GM12878 (cell line): ENCODE measurements at regions not wholly inside any gene's neighbourhood (a gene's known extent, or its start where the extent isn't known, plus 50 kb on each side); places are given as distances from the start of the nearest gene placed in this dataset.
"Not testable (repeated sequence)": the region's sequence is repeated elsewhere in the genome, so short reads cannot be mapped to it uniquely, and the experiment has no call there.

ENCODE experiments used
- ATAC-seq: fragments of 200-7000 bp; cut with Tn5 transposase; 3 replicates; pipeline ENCODE4 v1.9.1; 2020; ENCODE audit warnings: mild to moderate bottlenecking, moderate library complexity
- BruUV-seq: library from RNA; stranded (reverse); fragments of 400-500 nt; replicated peaks from 2 replicates; lab custom pipeline; 2021; lab: Mats Ljungman, UMichigan
- CTCF ChIA-PET: fragments of 300-600 bp; sonication (Branson Sonifier 250); formaldehyde crosslinking; extraction: SDS; loops from one replicate; lab custom pipeline; 2021; ENCODE audit warnings: inconsistent platforms; lab: Yijun Ruan, JAX
- POLR2A ChIA-PET: fragments of 350-600 bp; formaldehyde crosslinking; extraction: SDS; loops from one replicate; lab custom pipeline; 2021; ENCODE audit warnings: inconsistent platforms; lab: Charles Lee
- RAD21 ChIA-PET: fragments of 300-600 bp; sonication (Branson Sonifier 250); formaldehyde crosslinking; loops from one replicate; lab custom pipeline; 2023; ENCODE audit warnings: antibody characterized with exemption; ENCODE audit not compliant: unreplicated experiment; lab: Charles Lee
- SMC1A ChIA-PET: fragments of 300-600 bp; sonication (Branson Sonifier 250); formaldehyde crosslinking; loops from one replicate; lab custom pipeline; 2023; ENCODE audit not compliant: unreplicated experiment, uncharacterized antibody; lab: Charles Lee
- DNase-seq: peaks from one replicate; pipeline ENCODE4 v3.0.0-alpha.2; 2011; ENCODE audit warnings: low read depth, low spot score
- FAIRE-seq: peaks from 3 replicates; lab custom pipeline; 2011; peaks lifted over from hg19 to GRCh38; lab: Jason Lieb, UNC
- H2AFZ ChIP-seq: 2 replicates; pipeline ENCODE4 v1.6.0; 2011; ENCODE audit warnings: low read depth, low read length, control low read depth; ENCODE audit not compliant: control insufficient read depth
- H3K27ac ChIP-seq: 2 replicates; pipeline ENCODE4 v1.5.1; 2011; ENCODE audit warnings: control low read depth; ENCODE audit not compliant: control insufficient read depth, insufficient read depth
- H3K27me3 ChIP-seq, 2 experiments: replicated peaks in 1 of 2; 2 replicates each; pipeline versions ENCODE4 v1.6.0 to v1.6.1; 2011; ENCODE audit warnings: low read length in 1 of 2; ENCODE audit not compliant: control insufficient read depth in 2 of 2, insufficient read depth in 2 of 2
- H3K36me3 ChIP-seq, 2 experiments: 2 replicates each; pipeline ENCODE4 v1.5.1; 2011; ENCODE audit warnings: low read length in 1 of 2; ENCODE audit not compliant: control insufficient read depth in 2 of 2, insufficient read depth in 2 of 2
- H3K4me1 ChIP-seq: 2 replicates; pipeline ENCODE4 v1.6.1; 2011; ENCODE audit warnings: mild to moderate bottlenecking, low read length, moderate library complexity, mixed read lengths; ENCODE audit not compliant: control insufficient read depth, insufficient read depth
- H3K4me2 ChIP-seq: 2 replicates; pipeline ENCODE4 v1.6.0; 2011; ENCODE audit warnings: control low read depth; ENCODE audit not compliant: control insufficient read depth, insufficient read depth
- H3K4me3 ChIP-seq: fragments of 200-600 bp; sonication (generic); 2 replicates; pipeline ENCODE4 v1.5.1; 2016
- H3K79me2 ChIP-seq: 2 replicates; pipeline ENCODE4 v1.6.0; 2011; ENCODE audit warnings: low read length; ENCODE audit not compliant: control insufficient read depth, insufficient read depth
- H3K9ac ChIP-seq: 2 replicates; pipeline ENCODE4 v1.8.0; 2011; ENCODE audit warnings: low read length, control low read depth, mixed read lengths; ENCODE audit not compliant: control insufficient read depth, insufficient read depth
- H3K9me3 ChIP-seq: replicated peaks from 3 replicates; pipeline ENCODE4 v1.5.1; 2011; ENCODE audit warnings: mild to moderate bottlenecking, low read length; ENCODE audit not compliant: control insufficient read depth, insufficient read depth
- H4K20me1 ChIP-seq: 2 replicates; pipeline ENCODE4 v1.6.0; 2011; ENCODE audit not compliant: control insufficient read depth, insufficient read depth
- BCL11A ChIP-seq: IDR thresholded peaks from 2 replicates; pipeline ENCODE4 v1.6.1; 2011; ENCODE audit warnings: low read depth, low read length
- BCLAF1 ChIP-seq: fragments of 450-650 bp; IDR thresholded peaks from 2 replicates; pipeline ENCODE4 v1.6.1; 2017; ENCODE audit warnings: antibody characterized with exemption, mild to moderate bottlenecking, moderate library complexity
- CBFB ChIP-seq: IDR thresholded peaks from 2 replicates; pipeline ENCODE4 v1.6.1; 2016; ENCODE audit warnings: antibody characterized with exemption, low read depth
- GABPA ChIP-seq: IDR thresholded peaks from 2 replicates; pipeline ENCODE4 v1.6.1; 2014; ENCODE audit warnings: antibody characterized with exemption, low read depth, mild to moderate bottlenecking, inconsistent platforms
- IKZF1 ChIP-seq: fragments of 450-650 bp; conservative IDR thresholded peaks from 2 replicates; pipeline ENCODE4 v1.6.1; 2017; ENCODE audit warnings: antibody characterized with exemption, mild to moderate bottlenecking
- MYB ChIP-seq: fragments of 150-350 bp; IDR thresholded peaks from 2 replicates; pipeline ENCODE4 v1.6.1; 2014; ENCODE audit warnings: mild to moderate bottlenecking, low read depth, low read length, borderline replicate concordance
- POLR2AphosphoS2 ChIP-seq: IDR thresholded peaks from 2 replicates; pipeline ENCODE4 v1.6.1; 2011; ENCODE audit warnings: low read depth, mild to moderate bottlenecking, low read length, improper control_type of control experiment, moderate library complexity
- STAT3 ChIP-seq: IDR thresholded peaks from 2 replicates; pipeline ENCODE4 v1.6.1; 2011; ENCODE audit warnings: low read depth, low read length, improper control_type of control experiment
- TCF7 ChIP-seq: IDR thresholded peaks from 2 replicates; pipeline ENCODE4 v1.6.1; 2014; ENCODE audit warnings: antibody characterized with exemption, borderline replicate concordance
- USF2 ChIP-seq: IDR thresholded peaks from 2 replicates; pipeline ENCODE4 v1.6.1; 2011; ENCODE audit warnings: low read depth, low read length, improper control_type of control experiment, borderline replicate concordance
- WRNIP1 ChIP-seq: IDR thresholded peaks from 2 replicates; pipeline ENCODE4 v1.6.1; 2011; ENCODE audit warnings: low read depth, low read length, improper control_type of control experiment, borderline replicate concordance
- ZBED1 ChIP-seq: IDR thresholded peaks from 2 replicates; pipeline ENCODE4 v1.6.1; 2016; ENCODE audit warnings: borderline replicate concordance
- ZNF217 ChIP-seq: fragments of 450-650 bp; IDR thresholded peaks from 2 replicates; pipeline ENCODE4 v1.6.1; 2017; ENCODE audit warnings: antibody characterized with exemption, mild to moderate bottlenecking
- WGBS: methylation state at CpG from one replicate; pipeline ENCODE4 v1.1.6; 2016; ENCODE audit warnings: low lambda C conversion rate; ENCODE audit not compliant: insufficient replicate concordance, insufficient coverage; ENCODE audit errors: missing lambda C conversion rate; 5-methylcytosine and 5-hydroxymethylcytosine counted together
- in situ Hi-C: fragments of 300-500 bp; cut with MboI; formaldehyde crosslinking; loops from 9 replicates; pipeline ENCODE4 v1.14.3; 2018; ENCODE audit warnings: mixed read lengths
- intact Hi-C: fragments of 100-400 bp; cut with micrococcal nuclease; formaldehyde crosslinking; loops from one replicate; pipeline ENCODE4 v1.14.2; 2022; ENCODE audit not compliant: unreplicated experiment

- ATAC-seq, H3K4me2 ChIP-seq, BruUV-seq, H3K27me3 ChIP-seq, in situ Hi-C loops, FAIRE-seq, H3K79me2 ChIP-seq, POLR2A ChIA-PET, H3K4me3 ChIP-seq, H3K36me3 ChIP-seq, H2AFZ ChIP-seq, H3K9ac ChIP-seq, RAD21 ChIA-PET, intact Hi-C loops, DNase-seq, H4K20me1 ChIP-seq, H3K27ac ChIP-seq, H3K9me3 ChIP-seq, SMC1A ChIA-PET, H3K4me1 ChIP-seq: not testable (repeated sequence)
- CTCF ChIA-PET, result interaction anchor here (0.5 kb wide), 1 partner anchor 14 kb away, joined by 3 read pairs; no protein-coding TSS in a partner anchor
- WGBS, result 47% methylated on average over 3 of the region's 3 CpGs
Measured at GRCh38 chr20:40889266-40889665, 139.4 kb upstream of the TOP1 start.

GRCh38 chr20:40890181-40890580 lies 138.4 kb upstream of the TOP1 start:
- ChIA-PET POLR2A (no interaction called here), SMC1A (no interaction called here), CTCF (no interaction called here), RAD21 (no interaction called here)
- Histone ChIP-seq H3K4me3 (no peak overlapping the region), H2AFZ (no peak overlapping the region), H3K36me3 (no peaks in the 10 kb centered on the region; a peak in 1 of 4 replicates), H3K27ac (no peak overlapping the region), H3K27me3 (peaks cover 0 to 4% of the 10 kb centered on the region in 2 experiments; a peak in 2 of 4 replicates), H4K20me1 (no peaks in the 10 kb centered on the region), H3K9ac (no peak overlapping the region), H3K4me2 (no peak overlapping the region), H3K9me3 (no peaks in the 10 kb centered on the region), H3K4me1 (no peaks in the 10 kb centered on the region), H3K79me2 (no peaks in the 10 kb centered on the region)
- in situ Hi-C loops, result no loop called here
- DNase-seq, result no peak
- FAIRE-seq, result no peak
- no TSS peak for BruUV-seq
- ATAC-seq, result no peak
- WGBS, result 96% methylated on average over 2 of the region's 2 CpGs
- intact Hi-C loops, result no loop called here
- TF ChIP-seq ZBED1 (no peak), ZNF217 (no peak), POLR2AphosphoS2 (no peak), TCF7 (no peak), USF2 (no peak), WRNIP1 (no peak), MYB (no peak), GABPA (no peak), IKZF1 (no peak), BCL11A (no peak), BCLAF1 (no peak), STAT3 (no peak), CBFB (no peak)
